DOHH2 (cell line): ENCODE measurements at regions not wholly inside any gene's neighbourhood (a gene's known extent, or its start where the extent isn't known, plus 50 kb on each side); places are given as distances from the start of the nearest gene placed in this dataset.

Experiments
- H3F3A ChIP-seq: fragments of 200-600 bp; sonication (generic), shearing (Covaris generic); 2 replicates; pipeline ENCODE4 v1.6.0; 2016; ENCODE audit warnings: antibody characterized with exemption, mild to moderate bottlenecking; ENCODE audit not compliant: control insufficient read depth, insufficient read depth
- H3K27ac ChIP-seq: fragments of 200-600 bp; sonication (generic); 2 replicates; pipeline ENCODE4 v1.5.1; 2014; ENCODE audit warnings: low read depth, mild to moderate bottlenecking, low read length, moderate library complexity
- H3K27me3 ChIP-seq: fragments of 200-600 bp; sonication (generic); 2 replicates; pipeline ENCODE4 v1.6.1; 2014; ENCODE audit warnings: mild to moderate bottlenecking, low read length, mixed read lengths; ENCODE audit not compliant: control insufficient read depth
- H3K36me3 ChIP-seq: fragments of 200-600 bp; sonication (generic); 2 replicates; pipeline ENCODE4 v1.6.1; 2014; ENCODE audit warnings: mild to moderate bottlenecking, low read length, moderate library complexity, mixed read lengths; ENCODE audit not compliant: control insufficient read depth
- H3K4me1 ChIP-seq: fragments of 200-600 bp; sonication (generic); 2 replicates; pipeline ENCODE4 v1.6.1; 2014; ENCODE audit warnings: mild to moderate bottlenecking, low read length, mixed read lengths; ENCODE audit not compliant: control insufficient read depth
- H3K4me2 ChIP-seq: fragments of 200-600 bp; sonication (generic); 2 replicates; pipeline ENCODE4 v1.6.0; 2014; ENCODE audit warnings: mild to moderate bottlenecking, low read length, moderate library complexity
- H3K4me3 ChIP-seq: fragments of 200-600 bp; sonication (generic); 2 replicates; pipeline ENCODE4 v1.5.1; 2014; ENCODE audit warnings: mild to moderate bottlenecking, low read length, mixed read lengths
- H3K79me2 ChIP-seq: fragments of 200-600 bp; sonication (generic); 2 replicates; pipeline ENCODE4 v1.6.1; 2014; ENCODE audit warnings: mild to moderate bottlenecking, low read length, mixed read lengths; ENCODE audit not compliant: control insufficient read depth
- H3K9me2 ChIP-seq: fragments of 200-600 bp; sonication (generic); replicated peaks from 2 replicates; pipeline ENCODE4 v1.6.1; 2014; ENCODE audit warnings: mild to moderate bottlenecking, low read length, mixed read lengths; ENCODE audit not compliant: control insufficient read depth
- H3K9me3 ChIP-seq: fragments of 200-600 bp; sonication (generic); 2 replicates; pipeline ENCODE4 v1.6.1; 2014; ENCODE audit warnings: antibody characterized with exemption, low read length, mixed read lengths; ENCODE audit not compliant: control insufficient read depth, insufficient read depth
- H4K20me1 ChIP-seq: fragments of 200-600 bp; sonication (generic); 2 replicates; pipeline ENCODE4 v1.6.0; 2014; ENCODE audit warnings: low read depth, mild to moderate bottlenecking, antibody characterized with exemption, low read length, moderate library complexity; ENCODE audit not compliant: control insufficient read depth, insufficient read depth
- EZH2phosphoT487 ChIP-seq: fragments of 200-600 bp; sonication (generic); IDR thresholded peaks from 2 replicates; pipeline ENCODE4 v1.6.1; 2017; ENCODE audit warnings: borderline replicate concordance, mild to moderate bottlenecking, antibody characterized with exemption, low read length, moderate library complexity, mixed read lengths
- TF ChIP-seq, protein P1 (sequence below): fragments of 200-600 bp; sonication (generic); IDR thresholded peaks from one replicate; pipeline ENCODE4 v1.5.1; 2014; ENCODE audit warnings: antibody characterized with exemption, mild to moderate bottlenecking, low read depth, low read length; ENCODE audit not compliant: poor library complexity, severe bottlenecking

DNA sequence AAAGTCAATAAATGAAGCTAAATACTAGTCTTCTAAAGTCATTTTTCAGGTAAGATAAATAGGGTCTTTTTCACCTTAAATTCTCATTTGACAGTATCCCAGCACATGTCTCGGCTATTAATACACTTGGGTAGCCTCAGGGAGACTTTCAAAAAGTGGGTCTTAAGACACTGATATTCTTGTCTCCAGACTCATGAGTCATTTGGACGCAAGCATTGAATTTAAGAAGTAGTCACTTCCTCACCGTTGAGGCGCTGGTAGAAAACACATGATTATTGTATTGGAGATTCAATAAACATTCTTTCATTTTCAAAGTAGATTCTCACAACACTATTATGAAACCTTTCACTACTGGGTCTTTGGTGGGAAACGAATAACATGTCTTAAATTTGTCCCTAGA, 108.9 kb upstream of the SP8 start:
- no peaks in the 10 kb centered on the region for H3K9me2 ChIP-seq
- H3K4me3 ChIP-seq = no peak overlapping the region
- H3K9me3 ChIP-seq = no peaks in the 10 kb centered on the region
- no peaks in the 10 kb centered on the region for H4K20me1 ChIP-seq
- no peaks in the 10 kb centered on the region for H3K4me1 ChIP-seq
- no peaks in the 10 kb centered on the region for H3F3A ChIP-seq
- TF ChIP-seq EZH2phosphoT487 = no peak
- TF ChIP-seq, protein P1, sequence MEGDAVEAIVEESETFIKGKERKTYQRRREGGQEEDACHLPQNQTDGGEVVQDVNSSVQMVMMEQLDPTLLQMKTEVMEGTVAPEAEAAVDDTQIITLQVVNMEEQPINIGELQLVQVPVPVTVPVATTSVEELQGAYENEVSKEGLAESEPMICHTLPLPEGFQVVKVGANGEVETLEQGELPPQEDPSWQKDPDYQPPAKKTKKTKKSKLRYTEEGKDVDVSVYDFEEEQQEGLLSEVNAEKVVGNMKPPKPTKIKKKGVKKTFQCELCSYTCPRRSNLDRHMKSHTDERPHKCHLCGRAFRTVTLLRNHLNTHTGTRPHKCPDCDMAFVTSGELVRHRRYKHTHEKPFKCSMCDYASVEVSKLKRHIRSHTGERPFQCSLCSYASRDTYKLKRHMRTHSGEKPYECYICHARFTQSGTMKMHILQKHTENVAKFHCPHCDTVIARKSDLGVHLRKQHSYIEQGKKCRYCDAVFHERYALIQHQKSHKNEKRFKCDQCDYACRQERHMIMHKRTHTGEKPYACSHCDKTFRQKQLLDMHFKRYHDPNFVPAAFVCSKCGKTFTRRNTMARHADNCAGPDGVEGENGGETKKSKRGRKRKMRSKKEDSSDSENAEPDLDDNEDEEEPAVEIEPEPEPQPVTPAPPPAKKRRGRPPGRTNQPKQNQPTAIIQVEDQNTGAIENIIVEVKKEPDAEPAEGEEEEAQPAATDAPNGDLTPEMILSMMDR = no peak
- no peaks in the 10 kb centered on the region for H3K36me3 ChIP-seq
- no peak overlapping the region for H3K27ac ChIP-seq
- H3K4me2 ChIP-seq = no peak overlapping the region
- no peaks in the 10 kb centered on the region for H3K79me2 ChIP-seq
- H3K27me3 ChIP-seq = no peaks in the 10 kb centered on the region

DNA sequence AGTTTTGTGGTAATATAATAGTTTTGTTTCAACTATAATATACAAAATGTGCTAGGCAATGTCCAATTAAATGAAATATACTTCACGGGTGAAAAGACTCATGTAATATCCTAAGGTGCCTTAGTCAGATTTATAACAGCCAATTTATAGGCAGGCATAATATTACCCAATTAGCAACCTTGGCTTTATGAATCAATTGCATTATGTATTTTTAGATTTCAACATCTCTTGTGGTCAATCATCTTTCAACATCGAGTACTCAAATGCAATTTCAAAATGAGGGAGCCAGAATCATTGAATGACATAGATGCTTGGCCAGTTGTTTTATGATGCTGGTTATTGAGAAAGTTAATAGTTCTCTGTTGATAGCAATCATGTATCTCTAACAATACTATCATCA, 110.3 kb upstream of the SP8 start:
- Histone ChIP-seq H3K4me2 (no peak overlapping the region), H3K4me1 (no peaks in the 10 kb centered on the region), H3F3A (no peaks in the 10 kb centered on the region), H3K36me3 (no peaks in the 10 kb centered on the region), H4K20me1 (no peaks in the 10 kb centered on the region), H3K9me3 (no peaks in the 10 kb centered on the region), H3K27ac (no peak overlapping the region), H3K79me2 (no peaks in the 10 kb centered on the region), H3K9me2 (no peaks in the 10 kb centered on the region), H3K4me3 (no peak overlapping the region), H3K27me3 (no peaks in the 10 kb centered on the region)
- TF ChIP-seq, protein P1 = no peak
- no peak for TF ChIP-seq EZH2phosphoT487

DNA sequence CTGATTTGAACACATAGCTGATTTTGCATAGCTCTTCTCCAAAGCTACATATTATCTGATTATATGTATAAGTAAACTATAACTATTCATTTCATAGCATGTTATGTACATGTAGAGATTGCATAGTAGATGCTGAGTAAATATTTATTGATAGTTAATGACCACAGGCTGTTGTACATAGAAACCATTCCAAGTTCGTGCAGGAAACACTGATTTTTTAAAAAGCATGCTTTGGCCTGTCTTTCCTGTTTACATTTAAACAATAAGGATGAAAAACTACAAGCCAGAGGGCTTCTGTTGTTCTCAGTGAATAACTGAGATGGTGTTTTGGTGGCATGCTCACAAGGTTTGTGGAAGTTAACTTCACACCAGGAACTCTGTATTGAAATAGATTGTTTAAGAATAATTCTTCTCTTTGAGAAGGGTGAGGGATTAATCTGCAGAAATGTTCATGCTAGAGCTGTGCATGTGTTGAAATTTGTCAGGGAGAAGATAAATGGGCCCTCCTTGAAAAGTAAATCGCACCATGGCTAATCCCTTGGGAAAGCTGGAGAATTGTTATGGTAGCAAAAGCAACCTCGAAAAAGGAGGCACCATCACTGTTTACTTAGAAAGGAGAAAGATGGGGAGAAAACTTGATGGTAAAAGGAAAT, 120.2 kb upstream of the SP8 start:
- H3K27ac ChIP-seq = no peak overlapping the region
- H3K36me3 ChIP-seq = no peaks in the 10 kb centered on the region
- no peaks in the 10 kb centered on the region for H3K27me3 ChIP-seq
- no peaks in the 10 kb centered on the region for H3K4me1 ChIP-seq
- no peaks in the 10 kb centered on the region for H4K20me1 ChIP-seq
- no peak overlapping the region for H3K4me3 ChIP-seq
- no peaks in the 10 kb centered on the region for H3K9me2 ChIP-seq
- H3K79me2 ChIP-seq = no peaks in the 10 kb centered on the region
- H3F3A ChIP-seq = no peaks in the 10 kb centered on the region
- TF ChIP-seq, protein P1 = no peak
- no peak for TF ChIP-seq EZH2phosphoT487
- H3K9me3 ChIP-seq = no peaks in the 10 kb centered on the region
- no peak overlapping the region for H3K4me2 ChIP-seq
